GM12872 (cell line): ENCODE measurements at regions not wholly inside any gene's neighbourhood (a gene's known extent, or its start where the extent isn't known, plus 50 kb on each side); places are given as distances from the start of the nearest gene placed in this dataset.

ENCODE experiments used
- CTCF ChIP-seq: IDR thresholded peaks from 3 replicates; pipeline ENCODE4 v1.5.1; 2011; ENCODE audit warnings: low read depth, mild to moderate bottlenecking, low read length, moderate library complexity; ENCODE audit not compliant: insufficient read depth

GRCh38 chr2:11031876-11032275 is 120.1 kb downstream of the KCNF1 start:
- no peak for TF ChIP-seq CTCF

GRCh38 chr2:11032396-11032795 is 120.7 kb downstream of the KCNF1 start:
- TF ChIP-seq CTCF = no peak

DNA sequence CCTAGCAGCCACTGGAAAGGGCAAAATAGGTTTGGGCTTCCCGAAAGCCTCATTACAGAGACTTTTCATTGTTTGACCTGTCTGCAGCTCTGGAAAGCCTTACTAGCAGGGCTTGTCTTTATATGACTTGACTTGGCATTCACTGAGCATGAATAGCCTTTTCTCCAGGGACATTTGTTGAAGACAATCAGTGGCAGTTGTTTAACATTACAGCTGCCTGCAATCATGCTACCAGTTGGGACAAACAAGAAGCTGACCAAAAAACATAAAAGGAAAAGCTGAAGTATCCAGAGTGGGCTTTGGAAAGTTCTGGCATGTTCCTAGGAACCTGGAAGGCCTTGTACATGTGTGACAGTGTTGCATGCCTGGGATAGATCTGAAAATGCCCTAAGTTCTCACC is 121.4 kb downstream of the KCNF1 start:
- no peak for TF ChIP-seq CTCF

GRCh38 chr2:11038641-11039040 is 116.6 kb upstream of the SLC66A3 start:
- no peak for TF ChIP-seq CTCF

GRCh38 chr2:11040992-11041391 is 114.3 kb upstream of the SLC66A3 start:
- TF ChIP-seq CTCF = no peak

- TF ChIP-seq CTCF = no peak
Observed at GRCh38 chr2:11042841-11043240, 112.4 kb upstream of the SLC66A3 start.

- no peak for TF ChIP-seq CTCF
Observed at GRCh38 chr2:11043245-11043644, 112.0 kb upstream of the SLC66A3 start.

GRCh38 chr2:11044201-11044600 is 111.1 kb upstream of the SLC66A3 start:
- TF ChIP-seq CTCF = no peak
